ENCODE measurements at regions not wholly inside any gene's neighbourhood (a gene's known extent, or its start where the extent isn't known, plus 50 kb on each side); places are given as distances from the start of the nearest gene placed in this dataset.
"Not testable (repeated sequence)": the region's sequence is repeated elsewhere in the genome, so short reads cannot be mapped to it uniquely, and the experiment has no call there.

- no peak for DNase-seq
Measured at GRCh38 chr5:125052584-125052983, 306.1 kb upstream of the ZNF608 start.

DNA sequence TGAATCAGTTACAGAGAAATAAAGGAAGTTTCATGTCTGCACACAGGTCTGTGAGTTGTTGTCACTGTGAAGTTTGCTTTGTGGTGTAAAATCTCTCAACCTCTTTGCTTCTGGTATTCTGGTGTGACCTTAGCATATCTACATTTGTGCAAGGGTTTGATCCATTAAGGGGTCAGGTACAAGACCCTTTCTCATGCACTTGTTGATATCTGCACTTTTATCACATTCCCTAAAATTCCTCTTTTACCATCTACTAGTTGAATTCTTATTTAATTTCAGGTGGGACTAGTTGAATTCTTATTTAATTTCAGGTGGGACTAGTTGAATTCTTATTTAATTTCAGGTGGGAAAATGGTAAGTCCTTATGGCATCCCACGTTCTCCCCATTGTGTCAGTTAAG, 306.7 kb upstream of the ZNF608 start:
- DNase-seq: no peak

GRCh38 chr5:125054146-125054545, 307.7 kb upstream of the ZNF608 start:
- no peak for DNase-seq

DNA sequence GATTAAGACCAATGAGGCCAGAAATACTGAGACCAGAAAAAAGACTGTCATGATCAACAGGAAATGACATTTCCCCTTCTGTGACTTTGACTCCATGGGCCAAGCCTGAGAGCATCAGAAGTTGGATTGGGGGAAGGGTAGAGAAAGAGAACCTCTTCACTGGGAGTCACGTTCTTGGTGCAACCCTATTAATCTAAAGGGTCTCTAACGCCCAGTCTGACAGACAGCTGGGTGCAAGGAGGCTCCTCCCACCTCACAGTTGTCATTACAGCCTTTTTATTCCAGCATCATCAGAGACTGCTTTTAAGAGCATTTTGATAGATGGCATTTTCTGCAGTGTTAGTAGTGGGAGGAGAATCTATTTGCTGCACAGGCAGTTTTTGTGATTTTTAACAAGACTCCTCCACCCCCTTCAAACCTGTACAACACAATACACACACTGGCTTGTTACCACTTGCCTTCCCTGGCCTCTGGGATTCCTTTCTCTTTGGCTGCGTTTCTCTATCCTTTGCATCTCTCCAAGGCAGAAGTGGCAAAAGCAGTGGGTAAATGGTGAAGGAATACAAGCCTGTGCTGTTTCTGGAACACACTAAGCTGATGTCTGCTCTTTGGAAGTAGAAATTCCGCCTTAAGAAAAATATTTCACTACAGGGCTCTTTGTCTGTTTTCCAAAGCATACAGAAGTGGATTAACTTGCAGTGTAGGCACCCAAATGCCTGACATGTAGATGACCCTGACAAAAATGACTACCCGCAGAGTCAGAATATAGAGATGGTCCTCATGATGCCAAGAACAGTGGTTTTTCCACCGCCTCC, 310.4 kb upstream of the ZNF608 start:
- no peak for DNase-seq

DNA sequence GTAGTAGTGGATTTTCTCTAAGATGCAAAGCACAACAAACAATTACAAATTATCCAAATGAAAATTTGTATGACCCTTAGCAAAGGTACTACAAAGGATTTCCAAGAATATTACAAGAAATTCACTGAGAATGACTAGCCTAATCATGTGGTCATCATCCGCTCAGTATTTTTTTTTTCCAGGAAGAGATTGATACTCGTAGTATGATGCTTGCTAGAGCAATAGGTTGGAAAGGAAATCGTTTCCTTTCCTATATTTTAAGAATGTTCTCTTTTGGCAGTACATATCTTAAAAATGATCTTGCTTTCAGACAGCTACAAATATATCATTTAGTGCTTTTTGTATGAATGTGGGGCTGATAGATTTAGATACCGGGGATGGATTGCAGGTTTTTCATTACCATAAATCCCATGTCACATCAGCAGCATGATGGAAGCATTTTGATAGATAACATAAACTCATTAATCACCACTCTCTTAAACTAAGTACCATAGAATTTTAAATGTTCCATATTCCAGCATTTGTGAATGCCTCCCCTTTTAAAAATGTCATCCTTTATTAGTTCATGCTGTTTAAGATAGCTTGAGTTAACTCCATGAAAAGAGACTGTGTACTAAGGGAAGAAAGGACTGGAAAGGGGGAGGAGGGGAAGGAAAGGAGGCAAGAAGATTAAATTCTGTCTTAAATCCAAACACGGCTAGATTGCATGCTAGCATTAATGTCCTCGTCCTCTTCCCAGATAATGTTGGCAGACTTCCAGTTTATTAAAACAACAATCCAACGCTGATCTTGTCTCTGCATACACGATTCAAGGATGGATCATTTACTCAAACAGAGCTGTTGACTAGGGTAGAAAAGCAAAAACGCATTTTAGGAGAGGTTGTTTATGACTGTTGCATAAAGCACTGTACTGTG, 311.7 kb upstream of the ZNF608 start:
- peak in 1 of 2 experiments; percentile 28 for DNase-seq

- no peak for DNase-seq
Measured at GRCh38 chr5:125059255-125060002, 313.0 kb upstream of the ZNF608 start.

DNA sequence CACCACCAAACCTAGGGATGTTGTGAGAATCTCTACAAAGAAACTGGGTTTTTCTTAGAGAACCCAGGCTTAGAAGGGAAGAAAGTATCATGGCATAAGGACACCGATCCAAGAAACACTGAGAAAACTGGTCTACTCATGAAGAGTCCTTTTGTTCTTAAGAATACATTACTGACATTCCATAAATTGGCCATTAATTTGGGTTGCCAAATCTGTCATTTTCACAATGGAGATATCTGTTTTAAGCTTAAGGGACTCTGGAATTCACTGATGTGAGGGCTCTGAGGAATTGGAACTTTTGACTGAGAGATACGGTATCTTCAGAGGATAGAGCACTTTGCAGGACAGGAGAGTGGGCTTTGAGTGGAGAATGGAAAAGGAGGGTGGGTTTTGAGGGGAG, 315.3 kb upstream of the ZNF608 start:
- no peak for DNase-seq

GRCh38 chr5:125064621-125065438, 318.4 kb upstream of the ZNF608 start:
- DNase-seq: peak; percentile 11 to 23

DNA sequence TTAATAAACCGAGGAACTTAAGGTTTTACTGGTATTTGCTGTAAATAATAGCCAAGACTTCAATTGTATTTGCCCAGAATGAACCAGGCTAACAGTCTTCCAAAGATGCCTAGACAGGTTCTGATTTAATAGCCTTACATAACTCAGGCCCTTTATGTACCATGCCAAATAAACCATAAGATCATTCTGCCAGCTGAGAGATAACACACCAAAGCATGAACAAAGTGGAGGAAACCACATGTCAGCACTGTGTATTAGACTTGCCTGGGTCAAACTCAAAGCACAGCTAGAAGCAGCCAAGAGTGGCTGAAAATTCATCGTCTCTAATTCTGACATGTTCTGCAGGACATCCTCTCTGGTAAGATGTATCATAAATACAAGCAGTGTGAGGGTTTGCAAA, 319.3 kb upstream of the ZNF608 start:
- no peak for DNase-seq

GRCh38 chr5:125070961-125071360, 324.5 kb upstream of the ZNF608 start:
- no peak for DNase-seq

DNA sequence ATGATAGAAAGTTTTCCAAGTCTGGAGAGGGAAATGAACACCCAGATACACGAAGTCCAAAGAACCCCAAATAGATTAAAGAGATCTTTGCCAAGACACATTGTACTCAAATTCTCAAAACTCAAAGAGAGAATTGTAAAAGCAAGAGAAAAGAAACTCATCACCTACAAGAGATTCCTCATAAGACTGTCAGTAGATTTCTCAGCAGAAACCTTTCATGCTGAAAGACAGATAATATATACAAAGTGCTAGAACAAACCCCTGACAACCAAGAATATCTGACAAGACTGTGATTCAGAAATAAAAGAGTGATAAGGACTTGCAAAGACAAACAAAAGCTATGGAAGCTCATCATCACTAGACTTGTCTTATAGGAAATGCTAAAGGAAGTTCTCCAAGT, 326.7 kb upstream of the ZNF608 start:
- DNase-seq: no peak

- no peak for DNase-seq
Measured at GRCh38 chr5:125075567-125075966, 329.1 kb upstream of the ZNF608 start.

GRCh38 chr5:125079028-125079427, 332.6 kb upstream of the ZNF608 start:
- not testable (repeated sequence) for DNase-seq

- no peak for DNase-seq
Measured at GRCh38 chr5:125081101-125081500, 334.7 kb upstream of the ZNF608 start.

DNA sequence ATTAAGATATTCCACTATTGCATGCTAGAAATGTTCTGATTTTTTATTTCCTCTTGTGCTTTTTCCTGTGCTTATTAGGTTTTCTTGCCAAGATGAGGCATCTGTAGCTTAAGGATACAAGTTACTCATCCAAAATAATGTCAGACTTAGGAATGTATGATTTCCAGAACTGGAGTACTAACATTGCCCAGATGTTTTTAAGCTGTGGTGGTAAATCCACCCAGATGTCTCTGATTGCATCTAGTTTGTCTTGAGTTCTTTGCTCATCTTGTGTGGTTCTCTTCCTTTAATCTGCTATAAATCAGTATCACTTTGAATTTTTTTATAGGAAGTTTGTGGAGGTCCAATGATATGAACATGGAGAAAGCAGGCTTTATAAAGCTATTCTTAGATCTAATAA, 337.5 kb upstream of the ZNF608 start:
- DNase-seq: no peak

DNA sequence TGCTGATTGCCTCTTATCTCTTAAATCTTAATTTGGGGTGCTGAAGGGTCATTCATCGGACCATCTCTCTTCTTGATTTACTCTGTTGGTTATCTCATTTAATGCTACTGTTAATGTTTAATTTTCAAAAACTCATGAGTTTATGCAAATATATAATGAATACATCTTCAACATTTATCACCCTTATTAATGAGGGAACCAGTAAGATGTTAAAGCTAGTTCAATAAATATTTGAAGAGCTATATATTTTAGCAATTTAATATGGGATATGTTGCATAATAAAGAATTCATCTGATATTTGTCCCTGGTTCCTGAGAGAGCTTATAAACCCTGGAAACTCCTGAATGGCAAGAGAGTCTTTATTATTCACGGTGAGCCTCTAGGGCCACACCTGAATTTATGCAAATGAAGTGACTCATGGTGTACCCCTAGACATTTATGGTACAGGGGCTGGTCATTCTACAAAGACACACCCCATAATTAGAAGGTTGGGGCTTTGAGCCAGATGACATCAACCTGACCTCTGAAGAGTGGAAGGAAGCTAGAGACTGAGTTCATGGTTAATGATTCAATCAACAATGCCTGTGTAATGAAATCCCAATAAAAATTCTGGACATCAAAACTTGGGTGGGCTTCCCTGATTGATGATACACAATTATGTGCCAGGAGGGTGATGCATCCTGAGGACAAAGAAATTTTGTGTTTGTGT, 339.5 kb upstream of the ZNF608 start:
- no peak for DNase-seq

GRCh38 chr5:125088522-125089105, 342.2 kb upstream of the ZNF608 start:
- no peak for DNase-seq

DNA sequence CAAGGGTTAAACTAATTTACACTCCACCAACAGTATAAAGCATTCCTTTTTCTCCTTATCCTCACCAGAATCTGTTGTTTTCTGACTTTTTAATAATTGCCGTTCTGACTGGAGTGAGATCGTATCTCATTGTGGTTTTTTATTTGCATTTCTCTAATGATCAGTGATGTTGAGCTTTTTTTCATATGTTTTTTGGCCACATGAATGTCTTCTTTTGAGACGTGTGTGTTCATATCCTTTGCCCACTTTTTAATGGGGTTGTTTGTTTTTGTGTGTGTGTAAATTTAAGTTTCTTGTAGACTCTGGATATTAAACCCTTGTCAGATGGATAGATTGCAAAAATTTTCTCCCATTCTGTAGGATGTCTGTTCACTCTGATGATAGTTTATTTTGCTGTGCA, 345.7 kb upstream of the ZNF608 start:
- DNase-seq: not testable (repeated sequence)

DNA sequence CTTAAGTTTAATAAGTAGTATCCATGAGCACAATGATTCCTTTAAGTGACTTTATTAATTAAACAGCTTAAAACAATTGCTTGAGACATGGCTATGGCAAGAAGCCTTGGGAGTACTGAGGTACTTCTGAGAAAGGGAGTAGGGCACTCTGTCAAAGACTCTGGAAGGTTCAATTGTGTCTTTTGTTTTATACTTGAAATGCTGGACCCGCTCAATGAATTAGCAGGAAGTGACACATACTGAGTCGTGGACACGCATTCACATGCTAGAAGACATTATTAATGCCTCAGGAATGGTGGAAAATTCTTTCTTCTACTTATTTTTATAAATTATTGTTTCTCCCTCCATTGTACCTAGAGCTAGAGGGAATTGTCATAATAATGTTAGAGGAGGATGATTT, 347.3 kb upstream of the ZNF608 start:
- no peak for DNase-seq

DNA sequence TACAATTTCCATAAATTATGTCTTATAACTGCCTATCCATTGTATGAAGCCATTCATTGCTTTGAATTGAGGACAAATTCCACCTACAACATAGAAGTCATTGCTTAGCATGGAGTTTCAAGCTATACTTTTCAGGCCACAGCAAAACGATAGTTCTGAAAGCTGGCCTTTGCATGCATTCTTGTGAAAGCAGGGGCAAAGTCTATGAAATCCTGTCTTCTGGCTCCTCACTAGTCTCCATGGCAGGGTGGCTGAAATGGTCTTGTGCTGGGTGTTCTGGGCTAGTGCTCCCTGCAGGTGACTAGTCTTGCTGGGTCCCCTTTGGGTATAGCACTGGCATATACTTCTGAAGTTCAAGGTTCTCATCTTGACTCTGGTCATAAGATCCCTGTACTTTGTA, 353.9 kb upstream of the ZNF608 start:
- DNase-seq: no peak

GRCh38 chr5:125100951-125101350, 354.5 kb upstream of the ZNF608 start:
- no peak for DNase-seq

All from NCI-H187 (cell line).